ENCODE measurements at regions not wholly inside any gene's neighbourhood (a gene's known extent, or its start where the extent isn't known, plus 50 kb on each side); places are given as distances from the start of the nearest gene placed in this dataset.

DNA sequence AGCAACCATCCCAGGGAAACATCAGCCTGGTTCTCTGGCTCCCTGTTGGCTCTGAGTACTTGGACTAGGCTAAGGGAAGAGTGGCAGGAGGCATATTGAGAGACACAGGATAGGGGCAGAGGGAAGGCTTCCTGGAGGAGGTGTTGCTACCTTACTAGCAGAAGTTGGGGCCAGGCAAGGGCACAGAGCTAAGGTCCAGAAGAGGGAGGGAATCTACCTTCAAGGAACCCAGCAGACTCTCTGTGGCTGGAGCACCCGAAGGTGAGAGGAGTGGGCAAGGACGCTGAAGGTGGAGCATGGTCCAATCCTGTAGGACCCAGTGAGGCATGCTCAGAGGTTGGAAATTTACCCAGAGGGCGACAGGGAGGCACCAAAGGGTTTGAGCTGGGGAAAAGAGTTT, 191.9 kb downstream of the TFAP2C start:
- no peak overlapping the region for H3K4me3 ChIP-seq (ENCODE audit: low read length in 3 of 3)
- no peaks in the 10 kb centered on the region for H3K4me1 ChIP-seq (ENCODE audit: control insufficient read depth in 2 of 3, insufficient read depth in 2 of 3, low read depth in 1 of 3, low read length in 3 of 3)
- TF ChIP-seq, protein P1, sequence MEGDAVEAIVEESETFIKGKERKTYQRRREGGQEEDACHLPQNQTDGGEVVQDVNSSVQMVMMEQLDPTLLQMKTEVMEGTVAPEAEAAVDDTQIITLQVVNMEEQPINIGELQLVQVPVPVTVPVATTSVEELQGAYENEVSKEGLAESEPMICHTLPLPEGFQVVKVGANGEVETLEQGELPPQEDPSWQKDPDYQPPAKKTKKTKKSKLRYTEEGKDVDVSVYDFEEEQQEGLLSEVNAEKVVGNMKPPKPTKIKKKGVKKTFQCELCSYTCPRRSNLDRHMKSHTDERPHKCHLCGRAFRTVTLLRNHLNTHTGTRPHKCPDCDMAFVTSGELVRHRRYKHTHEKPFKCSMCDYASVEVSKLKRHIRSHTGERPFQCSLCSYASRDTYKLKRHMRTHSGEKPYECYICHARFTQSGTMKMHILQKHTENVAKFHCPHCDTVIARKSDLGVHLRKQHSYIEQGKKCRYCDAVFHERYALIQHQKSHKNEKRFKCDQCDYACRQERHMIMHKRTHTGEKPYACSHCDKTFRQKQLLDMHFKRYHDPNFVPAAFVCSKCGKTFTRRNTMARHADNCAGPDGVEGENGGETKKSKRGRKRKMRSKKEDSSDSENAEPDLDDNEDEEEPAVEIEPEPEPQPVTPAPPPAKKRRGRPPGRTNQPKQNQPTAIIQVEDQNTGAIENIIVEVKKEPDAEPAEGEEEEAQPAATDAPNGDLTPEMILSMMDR (IDR thresholded peaks at IDR 0.05; ENCODE audit: borderline replicate concordance, extremely low read depth, insufficient read depth): no peak
- DNase-seq: no peak
- H3K27me3 ChIP-seq (ENCODE audit: control insufficient read depth, insufficient read depth, low read length): no peaks in the 10 kb centered on the region
- H3K9ac ChIP-seq (ENCODE audit: low read length in 3 of 3): no peak overlapping the region
- no peak overlapping the region for H3K27ac ChIP-seq (ENCODE audit: low read depth in 2 of 2, low read length in 2 of 2)
- FAIRE-seq: no peak
- H3K9me3 ChIP-seq (ENCODE audit: control insufficient read depth in 2 of 3, insufficient read depth in 1 of 3, low read length in 3 of 3): no peaks in the 10 kb centered on the region
- H3K36me3 ChIP-seq (ENCODE audit: control insufficient read depth in 2 of 3, insufficient read depth in 3 of 3, low read length in 3 of 3): no peaks in the 10 kb centered on the region
- intact Hi-C loops (cut with DNase I): no loop called here

GRCh38 chr20:56826306-56826704, 197.2 kb downstream of the TFAP2C start:
- H3K27me3 ChIP-seq (ENCODE audit: control insufficient read depth, insufficient read depth, low read length): no peaks in the 10 kb centered on the region
- intact Hi-C loops (cut with DNase I): no loop called here
- no peaks in the 10 kb centered on the region for H3K4me1 ChIP-seq (ENCODE audit: control insufficient read depth in 2 of 3, insufficient read depth in 2 of 3, low read depth in 1 of 3, low read length in 3 of 3)
- TF ChIP-seq, protein P1 (IDR thresholded peaks at IDR 0.05; ENCODE audit: borderline replicate concordance, extremely low read depth, insufficient read depth): no peak
- FAIRE-seq (no peak), DNase-seq (no peak)
- no peaks in the 10 kb centered on the region for H3K9me3 ChIP-seq (ENCODE audit: control insufficient read depth in 2 of 3, insufficient read depth in 1 of 3, low read length in 3 of 3)
- no peak overlapping the region for H3K4me3 ChIP-seq (ENCODE audit: low read length in 3 of 3)
- no peak overlapping the region for H3K27ac ChIP-seq (ENCODE audit: low read depth in 2 of 2, low read length in 2 of 2)
- no peak overlapping the region for H3K9ac ChIP-seq (ENCODE audit: low read length in 3 of 3)
- H3K36me3 ChIP-seq (ENCODE audit: control insufficient read depth in 2 of 3, insufficient read depth in 3 of 3, low read length in 3 of 3): no peaks in the 10 kb centered on the region

GRCh38 chr20:56826705-56827665, 197.9 kb downstream of the TFAP2C start:
- intact Hi-C loops (cut with DNase I): no loop called here
- DNase-seq: no peak
- Histone ChIP-seq H3K9me3 (ENCODE audit: control insufficient read depth in 2 of 3, insufficient read depth in 1 of 3, low read length in 3 of 3) (no peaks in the 10 kb centered on the region), H3K36me3 (ENCODE audit: control insufficient read depth in 2 of 3, insufficient read depth in 3 of 3, low read length in 3 of 3) (no peaks in the 10 kb centered on the region), H3K27me3 (ENCODE audit: control insufficient read depth, insufficient read depth, low read length) (no peaks in the 10 kb centered on the region), H3K27ac (ENCODE audit: low read depth in 2 of 2, low read length in 2 of 2) (no peak overlapping the region), H3K4me3 (ENCODE audit: low read length in 3 of 3) (no peak overlapping the region), H3K4me1 (ENCODE audit: control insufficient read depth in 2 of 3, insufficient read depth in 2 of 3, low read depth in 1 of 3, low read length in 3 of 3) (no peaks in the 10 kb centered on the region), H3K9ac (ENCODE audit: low read length in 3 of 3) (no peak overlapping the region)
- FAIRE-seq: no peak
- TF ChIP-seq, protein P1 (IDR thresholded peaks at IDR 0.05; ENCODE audit: borderline replicate concordance, extremely low read depth, insufficient read depth): no peak

Data from kidney (tissue), 13 donors.